Activated CD8-positive, alpha-beta T cell treated with anti-CD3 and anti-CD28 coated beads for 36 hours (primary cell): ENCODE measurements at regions not wholly inside any gene's neighbourhood (a gene's known extent, or its start where the extent isn't known, plus 50 kb on each side); places are given as distances from the start of the nearest gene placed in this dataset.

ENCODE experiments used
- ATAC-seq: fragments of 200-7000 bp; cut with Tn5 transposase; one replicate; pipeline ENCODE4 v1.10.0; 2021; ENCODE audit warnings: mild to moderate bottlenecking, moderate library complexity
- CTCF ChIA-PET: fragments of 350-600 bp; sonication (Branson Sonifier 250); formaldehyde crosslinking; loops from one replicate; lab custom pipeline; 2021; ENCODE audit warnings: antibody characterized with exemption; lab: Charles Lee
- POLR2A ChIA-PET: fragments of 350-600 bp; sonication (Branson Sonifier 250); formaldehyde crosslinking; loops from one replicate; lab custom pipeline; 2021; ENCODE audit warnings: antibody characterized with exemption; lab: Charles Lee
- DNase-seq: peaks from one replicate; pipeline ENCODE4 v3.0.0-alpha.2; 2020
- H3K27ac Mint-ChIP-seq: one replicate; pipeline ENCODE4 v1.8.0; 2021; ENCODE audit warnings: mild to moderate bottlenecking, mixed read lengths
- H3K27me3 Mint-ChIP-seq: one replicate; pipeline ENCODE4 v1.8.0; 2021; ENCODE audit warnings: mixed read lengths
- H3K36me3 Mint-ChIP-seq: one replicate; pipeline ENCODE4 v1.8.0; 2021; ENCODE audit warnings: low read depth, mixed read lengths
- H3K4me1 Mint-ChIP-seq: one replicate; pipeline ENCODE4 v1.8.0; 2021; ENCODE audit warnings: low read depth, mixed read lengths
- H3K4me3 Mint-ChIP-seq: one replicate; pipeline ENCODE4 v1.8.0; 2021; ENCODE audit warnings: mild to moderate bottlenecking, moderate library complexity, mixed read lengths
- H3K9me3 Mint-ChIP-seq: one replicate; pipeline ENCODE4 v1.8.0; 2021; ENCODE audit warnings: mixed read lengths
- intact Hi-C: fragments of 100-400 bp; cut with micrococcal nuclease; formaldehyde crosslinking; loops from one replicate; pipeline ENCODE4 v1.10.0; 2022
- TF ChIP-seq, protein P1 (sequence below): fragments of 200-600 bp; IDR thresholded peaks from one replicate; pipeline ENCODE4 v1.8.0; 2022; ENCODE audit warnings: antibody characterized with exemption, mild to moderate bottlenecking

DNA sequence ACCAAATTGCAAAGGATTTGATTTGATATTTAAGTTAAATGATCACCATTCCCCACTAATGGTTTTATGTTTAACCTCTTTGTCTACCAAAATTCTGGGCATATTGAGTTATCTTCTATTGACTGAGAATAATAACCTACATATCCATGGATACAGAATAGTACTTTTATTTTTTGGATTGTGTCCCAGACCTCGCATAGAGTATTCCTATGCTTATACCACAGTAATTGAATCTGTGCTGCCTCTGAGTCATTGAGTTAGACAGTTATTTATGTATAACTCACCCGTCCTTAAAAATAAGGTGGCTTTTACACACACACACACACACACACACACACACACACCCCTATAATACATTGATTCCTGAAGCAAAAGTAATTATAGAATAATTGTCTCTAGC is 690.1 kb upstream of the BCHE start:
- Mint-ChIP-seq H3K27ac (no peak overlapping the region), H3K27me3 (no peaks in the 10 kb centered on the region), H3K9me3 (peaks cover 8% of the 10 kb centered on the region), H3K4me3 (no peak overlapping the region), H3K4me1 (no peaks in the 10 kb centered on the region), H3K36me3 (no peaks in the 10 kb centered on the region)
- ATAC-seq (no peak), DNase-seq (no peak)
- intact Hi-C loops: no loop called here
- POLR2A ChIA-PET: no interaction called here
- CTCF ChIA-PET: no interaction called here
- TF ChIP-seq, protein P1, sequence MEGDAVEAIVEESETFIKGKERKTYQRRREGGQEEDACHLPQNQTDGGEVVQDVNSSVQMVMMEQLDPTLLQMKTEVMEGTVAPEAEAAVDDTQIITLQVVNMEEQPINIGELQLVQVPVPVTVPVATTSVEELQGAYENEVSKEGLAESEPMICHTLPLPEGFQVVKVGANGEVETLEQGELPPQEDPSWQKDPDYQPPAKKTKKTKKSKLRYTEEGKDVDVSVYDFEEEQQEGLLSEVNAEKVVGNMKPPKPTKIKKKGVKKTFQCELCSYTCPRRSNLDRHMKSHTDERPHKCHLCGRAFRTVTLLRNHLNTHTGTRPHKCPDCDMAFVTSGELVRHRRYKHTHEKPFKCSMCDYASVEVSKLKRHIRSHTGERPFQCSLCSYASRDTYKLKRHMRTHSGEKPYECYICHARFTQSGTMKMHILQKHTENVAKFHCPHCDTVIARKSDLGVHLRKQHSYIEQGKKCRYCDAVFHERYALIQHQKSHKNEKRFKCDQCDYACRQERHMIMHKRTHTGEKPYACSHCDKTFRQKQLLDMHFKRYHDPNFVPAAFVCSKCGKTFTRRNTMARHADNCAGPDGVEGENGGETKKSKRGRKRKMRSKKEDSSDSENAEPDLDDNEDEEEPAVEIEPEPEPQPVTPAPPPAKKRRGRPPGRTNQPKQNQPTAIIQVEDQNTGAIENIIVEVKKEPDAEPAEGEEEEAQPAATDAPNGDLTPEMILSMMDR: no peak

DNA sequence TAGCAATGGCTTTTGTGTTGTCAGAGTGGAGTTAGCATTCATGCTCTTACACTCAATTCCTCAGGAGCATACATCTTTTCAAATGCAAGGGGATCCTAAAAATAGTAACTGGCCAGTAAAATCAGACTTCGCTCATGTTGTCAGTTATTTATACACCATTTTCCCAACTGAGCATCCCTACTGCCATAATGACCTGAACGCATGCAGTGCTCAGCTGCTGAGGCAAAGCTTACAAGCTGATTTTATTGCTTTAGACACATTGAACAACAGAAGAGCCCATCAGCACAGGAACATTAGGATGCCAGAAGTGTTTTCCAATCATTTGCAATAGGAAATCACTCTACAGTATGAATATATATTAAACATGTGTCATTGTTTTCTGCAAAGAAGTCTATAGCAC is 689.7 kb upstream of the BCHE start:
- H3K27me3 Mint-ChIP-seq: no peaks in the 10 kb centered on the region
- ChIA-PET POLR2A (no interaction called here), CTCF (no interaction called here)
- no peaks in the 10 kb centered on the region for H3K36me3 Mint-ChIP-seq
- no peak overlapping the region for H3K27ac Mint-ChIP-seq
- no peak overlapping the region for H3K4me3 Mint-ChIP-seq
- H3K9me3 Mint-ChIP-seq: peaks cover 6% of the 10 kb centered on the region
- H3K4me1 Mint-ChIP-seq: no peaks in the 10 kb centered on the region
- DNase-seq (no peak), ATAC-seq (no peak)
- intact Hi-C loops: no loop called here
- TF ChIP-seq, protein P1: no peak

DNA sequence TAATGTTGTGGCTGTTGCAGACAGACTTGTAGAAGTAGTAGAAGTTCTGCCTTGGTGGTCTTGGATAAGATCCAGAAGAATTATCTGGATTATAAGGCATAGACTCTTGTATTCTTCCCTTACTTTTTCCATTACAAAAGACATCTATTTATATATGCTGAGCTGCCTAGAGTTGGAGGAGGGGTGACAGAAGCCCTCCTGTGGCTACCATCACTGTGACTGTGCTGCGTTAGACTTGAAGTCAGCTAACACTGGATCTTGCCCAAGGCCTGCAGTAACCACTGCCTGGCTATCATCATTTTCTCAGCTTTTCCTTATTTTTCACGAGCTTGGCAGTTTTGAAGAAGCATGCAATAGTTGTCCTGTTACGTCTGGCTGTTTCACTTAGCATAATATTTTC is 684.8 kb upstream of the BCHE start:
- H3K36me3 Mint-ChIP-seq: no peaks in the 10 kb centered on the region
- H3K9me3 Mint-ChIP-seq: peaks cover 14% of the 10 kb centered on the region
- TF ChIP-seq, protein P1: no peak
- ChIA-PET CTCF (no interaction called here), POLR2A (no interaction called here)
- H3K27ac Mint-ChIP-seq: no peak overlapping the region
- ATAC-seq: no peak
- intact Hi-C loops: no loop called here
- no peak for DNase-seq
- H3K4me1 Mint-ChIP-seq: no peaks in the 10 kb centered on the region
- H3K4me3 Mint-ChIP-seq: no peak overlapping the region
- H3K27me3 Mint-ChIP-seq: no peaks in the 10 kb centered on the region

DNA sequence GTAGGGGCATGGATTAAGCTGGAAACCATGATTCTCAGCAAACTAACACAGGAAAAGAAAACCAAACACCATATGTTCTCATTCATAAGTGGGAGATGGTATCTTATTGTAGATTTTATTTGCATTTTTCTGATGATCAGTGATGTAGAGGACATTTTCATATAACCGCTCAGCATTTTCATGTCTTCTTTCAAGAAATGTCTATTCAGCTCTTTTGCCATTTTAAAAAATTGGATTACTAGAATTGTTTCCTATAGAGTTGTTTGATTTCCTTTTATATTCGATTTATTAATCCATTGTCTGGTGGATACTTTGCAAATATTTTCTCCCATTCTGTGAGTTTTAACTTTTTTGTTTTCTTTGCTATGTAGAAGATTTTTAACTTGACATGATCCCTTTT is 682.2 kb upstream of the BCHE start:
- CTCF ChIA-PET: no interaction called here
- Mint-ChIP-seq H3K9me3 (peaks cover 13% of the 10 kb centered on the region), H3K27ac (no peak overlapping the region), H3K27me3 (no peaks in the 10 kb centered on the region), H3K4me1 (no peaks in the 10 kb centered on the region), H3K36me3 (no peaks in the 10 kb centered on the region), H3K4me3 (no peak overlapping the region)
- intact Hi-C loops: no loop called here
- ATAC-seq (no peak), DNase-seq (no peak)
- TF ChIP-seq, protein P1: no peak
- POLR2A ChIA-PET: no interaction called here

DNA sequence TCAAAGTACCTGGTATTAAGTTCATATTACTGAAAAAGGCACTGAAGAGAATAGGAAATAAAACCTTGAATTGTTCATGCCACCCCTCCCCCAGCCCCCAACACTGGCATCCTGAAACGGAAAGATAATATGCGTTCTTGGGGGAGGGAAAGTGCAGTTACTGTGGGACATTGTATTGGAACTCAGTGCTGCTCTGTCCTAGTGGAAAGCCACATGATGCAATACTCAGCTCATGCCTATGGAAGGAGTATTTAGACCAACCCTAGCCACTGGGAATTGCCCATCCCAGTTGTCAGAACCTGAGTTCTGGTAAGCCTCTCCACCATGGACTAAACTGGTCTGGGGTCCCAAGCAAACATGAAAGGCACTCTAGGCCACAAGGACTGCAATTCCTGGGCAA is 680.8 kb upstream of the BCHE start:
- CTCF ChIA-PET: no interaction called here
- ATAC-seq (no peak), DNase-seq (no peak)
- TF ChIP-seq, protein P1: no peak
- no peaks in the 10 kb centered on the region for H3K36me3 Mint-ChIP-seq
- H3K9me3 Mint-ChIP-seq: peaks cover 16% of the 10 kb centered on the region
- intact Hi-C loops: no loop called here
- H3K27ac Mint-ChIP-seq: no peak overlapping the region
- POLR2A ChIA-PET: no interaction called here
- H3K27me3 Mint-ChIP-seq: no peaks in the 10 kb centered on the region
- H3K4me1 Mint-ChIP-seq: no peaks in the 10 kb centered on the region
- no peak overlapping the region for H3K4me3 Mint-ChIP-seq
